ENCODE measurements at regions not wholly inside any gene's neighbourhood (a gene's known extent, or its start where the extent isn't known, plus 50 kb on each side); places are given as distances from the start of the nearest gene placed in this dataset.

GRCh38 chr11:133695387-133695786 is 149.9 kb downstream of the SPATA19 start:
- DNase-seq (ENCODE audit: low spot score) = no peak

- no peak for DNase-seq (ENCODE audit: low spot score)
These were observed 150.6 kb downstream of the SPATA19 start for GRCh38 chr11:133694701-133695100.

GRCh38 chr11:133693110-133693509 is 152.2 kb downstream of the SPATA19 start:
- DNase-seq (ENCODE audit: low spot score) = no peak

GRCh38 chr11:133692126-133692934 is 153.0 kb downstream of the SPATA19 start:
- no peak for DNase-seq (ENCODE audit: low spot score)

- no peak for DNase-seq (ENCODE audit: low spot score)
These were observed 155.5 kb upstream of the OPCML start for GRCh38 chr11:133687781-133688180.

- DNase-seq (ENCODE audit: low spot score) = no peak
These were observed 149.6 kb upstream of the OPCML start for GRCh38 chr11:133681901-133682300.

- no peak for DNase-seq (ENCODE audit: low spot score)
These were observed 147.6 kb upstream of the OPCML start for GRCh38 chr11:133679896-133680295.

GRCh38 chr11:133678191-133678590 is 145.9 kb upstream of the OPCML start:
- DNase-seq (ENCODE audit: low spot score) = no peak

- DNase-seq (ENCODE audit: low spot score) = no peak
These were observed 145.1 kb upstream of the OPCML start for GRCh38 chr11:133677387-133677786.

- DNase-seq (ENCODE audit: low spot score) = no peak
These were observed 144.0 kb upstream of the OPCML start for GRCh38 chr11:133676265-133676664.

- no peak for DNase-seq (ENCODE audit: low spot score)
These were observed 137.2 kb upstream of the OPCML start for GRCh38 chr11:133669371-133670053.

GRCh38 chr11:133663135-133663985 is 131.1 kb upstream of the OPCML start:
- no peak for DNase-seq (ENCODE audit: low spot score)

- no peak for DNase-seq (ENCODE audit: low spot score)
These were observed 129.5 kb upstream of the OPCML start for GRCh38 chr11:133661846-133662245.

GRCh38 chr11:133660202-133660568 is 127.9 kb upstream of the OPCML start:
- no peak for DNase-seq (ENCODE audit: low spot score)

GRCh38 chr11:133659538-133660201 is 127.4 kb upstream of the OPCML start:
- no peak for DNase-seq (ENCODE audit: low spot score)

- DNase-seq (ENCODE audit: low spot score) = no peak
These were observed 124.8 kb upstream of the OPCML start for GRCh38 chr11:133657054-133657453.

GRCh38 chr11:133656082-133656635 is 123.9 kb upstream of the OPCML start:
- no peak for DNase-seq (ENCODE audit: low spot score)

GRCh38 chr11:133654630-133655212 is 122.4 kb upstream of the OPCML start:
- no peak for DNase-seq (ENCODE audit: low spot score)

- no peak for DNase-seq (ENCODE audit: low spot score)
These were observed 121.0 kb upstream of the OPCML start for GRCh38 chr11:133653336-133653735.

GRCh38 chr11:133650082-133650481 is 117.8 kb upstream of the OPCML start:
- no peak for DNase-seq (ENCODE audit: low spot score)

GRCh38 chr11:133649040-133649439 is 116.7 kb upstream of the OPCML start:
- no peak for DNase-seq (ENCODE audit: low spot score)

Data from AG20443 (cell line).